ENCODE measurements at regions not wholly inside any gene's neighbourhood (a gene's known extent, or its start where the extent isn't known, plus 50 kb on each side); places are given as distances from the start of the nearest gene placed in this dataset.

DNA sequence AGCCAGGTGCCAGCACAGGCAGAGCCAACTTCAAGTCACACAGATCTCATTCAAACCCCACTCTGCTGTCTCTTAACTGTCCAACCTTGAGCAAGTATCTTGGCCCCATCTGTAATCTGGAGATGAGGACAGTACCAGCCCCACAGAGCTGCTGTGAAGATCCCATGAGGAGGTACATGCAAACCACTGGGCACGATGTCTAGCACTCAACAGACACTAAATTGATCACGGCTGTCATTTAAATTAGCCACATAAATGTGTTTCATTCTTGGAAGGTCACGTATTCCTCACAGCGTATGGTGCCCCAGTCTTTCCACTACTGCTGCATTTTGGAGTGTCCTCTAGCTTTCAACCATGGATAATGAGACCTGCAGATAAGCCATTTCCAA is 167.6 kb upstream of the ID2 start (continued):
- no peak for TF ChIP-seq YY1 (IDR thresholded peaks at IDR 0.05; ENCODE audit: extremely low read depth, insufficient replicate concordance, low read depth, low read length)
- no peak for TF ChIP-seq CBX3 (IDR thresholded peaks at IDR 0.05; ENCODE audit: low read depth)
- no peak for TF ChIP-seq SP1 (IDR thresholded peaks at IDR 0.05; ENCODE audit: low read depth)
- no peak for TF ChIP-seq FOSL1 (IDR thresholded peaks at IDR 0.05; ENCODE audit: low read depth)
- TF ChIP-seq EGR1 (IDR thresholded peaks at IDR 0.05; ENCODE audit: low read depth), result no peak
- no peak for TF ChIP-seq JUND (IDR thresholded peaks at IDR 0.05)
- TF ChIP-seq POLR2AphosphoS5 (IDR thresholded peaks at IDR 0.05; ENCODE audit: low read depth, low read length), result no peak
- TF ChIP-seq ZFX (IDR thresholded peaks at IDR 0.05), result no peak
- TF ChIP-seq, protein P1, sequence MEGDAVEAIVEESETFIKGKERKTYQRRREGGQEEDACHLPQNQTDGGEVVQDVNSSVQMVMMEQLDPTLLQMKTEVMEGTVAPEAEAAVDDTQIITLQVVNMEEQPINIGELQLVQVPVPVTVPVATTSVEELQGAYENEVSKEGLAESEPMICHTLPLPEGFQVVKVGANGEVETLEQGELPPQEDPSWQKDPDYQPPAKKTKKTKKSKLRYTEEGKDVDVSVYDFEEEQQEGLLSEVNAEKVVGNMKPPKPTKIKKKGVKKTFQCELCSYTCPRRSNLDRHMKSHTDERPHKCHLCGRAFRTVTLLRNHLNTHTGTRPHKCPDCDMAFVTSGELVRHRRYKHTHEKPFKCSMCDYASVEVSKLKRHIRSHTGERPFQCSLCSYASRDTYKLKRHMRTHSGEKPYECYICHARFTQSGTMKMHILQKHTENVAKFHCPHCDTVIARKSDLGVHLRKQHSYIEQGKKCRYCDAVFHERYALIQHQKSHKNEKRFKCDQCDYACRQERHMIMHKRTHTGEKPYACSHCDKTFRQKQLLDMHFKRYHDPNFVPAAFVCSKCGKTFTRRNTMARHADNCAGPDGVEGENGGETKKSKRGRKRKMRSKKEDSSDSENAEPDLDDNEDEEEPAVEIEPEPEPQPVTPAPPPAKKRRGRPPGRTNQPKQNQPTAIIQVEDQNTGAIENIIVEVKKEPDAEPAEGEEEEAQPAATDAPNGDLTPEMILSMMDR (IDR thresholded peaks at IDR 0.05 in 2 of 3, conservative IDR thresholded peaks at IDR 0.05 in 1 of 3; ENCODE audit: borderline replicate concordance in 1 of 3, insufficient read depth in 1 of 3, low read depth in 2 of 3, low read length in 2 of 3), result no peak
- TF ChIP-seq, protein P2, sequence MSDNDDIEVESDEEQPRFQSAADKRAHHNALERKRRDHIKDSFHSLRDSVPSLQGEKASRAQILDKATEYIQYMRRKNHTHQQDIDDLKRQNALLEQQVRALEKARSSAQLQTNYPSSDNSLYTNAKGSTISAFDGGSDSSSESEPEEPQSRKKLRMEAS (IDR thresholded peaks at IDR 0.05), result no peak

DNA sequence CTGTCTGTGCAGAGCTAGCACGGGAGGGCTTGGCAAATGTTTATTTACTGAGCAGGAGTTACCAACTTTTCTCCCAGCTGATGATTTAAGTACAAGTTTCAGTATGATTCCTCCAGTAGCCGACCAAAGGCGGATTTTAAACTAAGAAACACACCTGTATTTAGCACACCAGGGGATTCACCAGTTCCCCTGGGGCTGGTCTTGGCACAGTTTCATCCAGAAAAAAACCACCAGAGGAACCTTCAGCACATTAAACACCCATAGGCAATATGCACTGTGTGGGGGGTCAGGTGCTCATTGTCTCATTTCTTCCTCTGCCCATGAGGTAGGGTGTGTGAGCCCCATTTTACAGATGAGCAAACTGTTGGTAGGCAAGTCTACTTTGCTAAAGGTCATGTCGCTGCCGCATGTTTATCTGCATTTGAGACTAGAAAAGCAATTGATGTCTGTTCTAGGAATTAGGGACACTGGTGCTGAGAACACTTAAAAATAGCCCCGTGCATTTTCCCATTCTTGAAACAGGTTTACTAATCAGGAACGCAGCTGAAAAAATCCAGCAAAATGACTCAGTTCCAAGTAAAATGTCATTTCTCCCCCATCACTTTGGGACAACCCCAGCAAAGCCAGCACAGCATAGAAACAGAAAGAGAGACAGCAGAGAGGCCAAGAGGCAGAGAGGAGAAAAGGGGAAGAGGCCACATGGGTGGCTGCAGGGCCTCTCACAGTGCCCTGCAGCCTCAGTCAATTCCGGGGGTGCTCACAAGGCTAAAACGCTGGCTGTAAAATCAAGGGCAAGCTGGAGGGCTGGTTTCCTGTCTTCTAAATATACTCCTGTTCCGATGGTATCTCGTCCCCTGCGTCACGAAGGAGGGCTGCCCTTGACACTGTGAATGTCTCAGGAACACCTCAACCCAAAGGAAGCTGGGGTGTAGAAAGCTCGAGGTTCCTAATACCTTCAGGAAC is 166.8 kb upstream of the ID2 start:
- H3K9me3 ChIP-seq (ENCODE audit: control insufficient read depth in 1 of 2, insufficient read depth in 1 of 2, low read depth in 1 of 2, low read length in 2 of 2), result no peaks in the 10 kb centered on the region
- DNase-seq (ENCODE audit: low read depth, low spot score), result no peak
- no peak overlapping the region for H3K4me2 ChIP-seq (ENCODE audit: low read length)
- H3K36me3 ChIP-seq (ENCODE audit: control insufficient read depth in 1 of 2, insufficient read depth in 2 of 2, low read length in 2 of 2), result no peaks in the 10 kb centered on the region
- no TSS peak for BruUV-seq (replicated peaks)
- ATAC-seq, result no peak
- CTCF ChIA-PET, result no interaction called here
- H3K27ac ChIP-seq (ENCODE audit: low read depth, low read length), result no peak overlapping the region
- H3K4me1 ChIP-seq (ENCODE audit: control insufficient read depth in 1 of 2, insufficient read depth in 2 of 2, low read length in 2 of 2), result peaks cover 0 to 9% of the 10 kb centered on the region in 2 experiments; a peak in 2 of 4 replicates
- intact Hi-C loops (cut with micrococcal nuclease), result no loop called here
- no peak overlapping the region for H3K4me3 ChIP-seq (replicated peaks in 1 of 2; ENCODE audit: low read depth in 1 of 2, low read length in 2 of 2)
- RAD21 ChIA-PET (ENCODE audit: low non-redundant PET in 1 of 2, low total read pairs in 2 of 2, uncharacterized antibody in 2 of 2, unreplicated experiment in 2 of 2), result no interaction called here
- H2AFZ ChIP-seq (ENCODE audit: low read depth, low read length, poor library complexity, severe bottlenecking), result no peak overlapping the region
- H3K27me3 ChIP-seq (ENCODE audit: insufficient read depth, low read length), result 0 out of 2 replicates have a peak, but pooled peaks cover 2% of the 10 kb centered on the region
- no peaks in the 10 kb centered on the region for H3K9me2 ChIP-seq (ENCODE audit: insufficient read depth)
- POLR2A ChIA-PET, result no interaction called here
- no peaks in the 10 kb centered on the region for H3K79me2 ChIP-seq (ENCODE audit: insufficient read depth, low read length)
- H3K9ac ChIP-seq (ENCODE audit: low read length), result no peak overlapping the region
- no peaks in the 10 kb centered on the region for H4K20me1 ChIP-seq (ENCODE audit: insufficient read depth)
- TF ChIP-seq, protein P3, sequence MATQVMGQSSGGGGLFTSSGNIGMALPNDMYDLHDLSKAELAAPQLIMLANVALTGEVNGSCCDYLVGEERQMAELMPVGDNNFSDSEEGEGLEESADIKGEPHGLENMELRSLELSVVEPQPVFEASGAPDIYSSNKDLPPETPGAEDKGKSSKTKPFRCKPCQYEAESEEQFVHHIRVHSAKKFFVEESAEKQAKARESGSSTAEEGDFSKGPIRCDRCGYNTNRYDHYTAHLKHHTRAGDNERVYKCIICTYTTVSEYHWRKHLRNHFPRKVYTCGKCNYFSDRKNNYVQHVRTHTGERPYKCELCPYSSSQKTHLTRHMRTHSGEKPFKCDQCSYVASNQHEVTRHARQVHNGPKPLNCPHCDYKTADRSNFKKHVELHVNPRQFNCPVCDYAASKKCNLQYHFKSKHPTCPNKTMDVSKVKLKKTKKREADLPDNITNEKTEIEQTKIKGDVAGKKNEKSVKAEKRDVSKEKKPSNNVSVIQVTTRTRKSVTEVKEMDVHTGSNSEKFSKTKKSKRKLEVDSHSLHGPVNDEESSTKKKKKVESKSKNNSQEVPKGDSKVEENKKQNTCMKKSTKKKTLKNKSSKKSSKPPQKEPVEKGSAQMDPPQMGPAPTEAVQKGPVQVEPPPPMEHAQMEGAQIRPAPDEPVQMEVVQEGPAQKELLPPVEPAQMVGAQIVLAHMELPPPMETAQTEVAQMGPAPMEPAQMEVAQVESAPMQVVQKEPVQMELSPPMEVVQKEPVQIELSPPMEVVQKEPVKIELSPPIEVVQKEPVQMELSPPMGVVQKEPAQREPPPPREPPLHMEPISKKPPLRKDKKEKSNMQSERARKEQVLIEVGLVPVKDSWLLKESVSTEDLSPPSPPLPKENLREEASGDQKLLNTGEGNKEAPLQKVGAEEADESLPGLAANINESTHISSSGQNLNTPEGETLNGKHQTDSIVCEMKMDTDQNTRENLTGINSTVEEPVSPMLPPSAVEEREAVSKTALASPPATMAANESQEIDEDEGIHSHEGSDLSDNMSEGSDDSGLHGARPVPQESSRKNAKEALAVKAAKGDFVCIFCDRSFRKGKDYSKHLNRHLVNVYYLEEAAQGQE (IDR thresholded peaks at IDR 0.05; ENCODE audit: low read depth), result no peak
- TF ChIP-seq, protein P4, sequence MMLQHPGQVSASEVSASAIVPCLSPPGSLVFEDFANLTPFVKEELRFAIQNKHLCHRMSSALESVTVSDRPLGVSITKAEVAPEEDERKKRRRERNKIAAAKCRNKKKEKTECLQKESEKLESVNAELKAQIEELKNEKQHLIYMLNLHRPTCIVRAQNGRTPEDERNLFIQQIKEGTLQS (IDR thresholded peaks at IDR 0.05), result no peak
- TF ChIP-seq POLR2A (IDR thresholded peaks at IDR 0.05; ENCODE audit: borderline replicate concordance, extremely low read depth, insufficient read depth, insufficient read length) (no peak), SIN3A (IDR thresholded peaks at IDR 0.05; ENCODE audit: low read depth) (no peak), EZH2phosphoT487 (IDR thresholded peaks at IDR 0.05; ENCODE audit: borderline replicate concordance) (no peak), YY1 (IDR thresholded peaks at IDR 0.05; ENCODE audit: extremely low read depth, insufficient replicate concordance, low read depth, low read length) (no peak), JUND (IDR thresholded peaks at IDR 0.05) (no peak), ELF1 (IDR thresholded peaks at IDR 0.05; ENCODE audit: borderline replicate concordance, low read depth) (no peak), CEBPB (IDR thresholded peaks at IDR 0.05; ENCODE audit: low read depth) (no peak), ZFX (IDR thresholded peaks at IDR 0.05) (no peak), SP1 (IDR thresholded peaks at IDR 0.05; ENCODE audit: low read depth) (no peak), EZH2 (IDR thresholded peaks at IDR 0.05) (no peak), FOSL1 (IDR thresholded peaks at IDR 0.05; ENCODE audit: low read depth) (no peak), EGR1 (IDR thresholded peaks at IDR 0.05; ENCODE audit: low read depth) (no peak)
